GM18867 (cell line): ENCODE measurements at regions not wholly inside any gene's neighbourhood (a gene's known extent, or its start where the extent isn't known, plus 50 kb on each side); places are given as distances from the start of the nearest gene placed in this dataset.

Source experiments
- ATAC-seq: cut with Tn5 transposase; IDR thresholded peaks from one replicate; pipeline ENCODE4 v1.9.1; 2021; ENCODE audit warnings: mild to moderate bottlenecking, moderate library complexity; ENCODE audit not compliant: unreplicated experiment

DNA sequence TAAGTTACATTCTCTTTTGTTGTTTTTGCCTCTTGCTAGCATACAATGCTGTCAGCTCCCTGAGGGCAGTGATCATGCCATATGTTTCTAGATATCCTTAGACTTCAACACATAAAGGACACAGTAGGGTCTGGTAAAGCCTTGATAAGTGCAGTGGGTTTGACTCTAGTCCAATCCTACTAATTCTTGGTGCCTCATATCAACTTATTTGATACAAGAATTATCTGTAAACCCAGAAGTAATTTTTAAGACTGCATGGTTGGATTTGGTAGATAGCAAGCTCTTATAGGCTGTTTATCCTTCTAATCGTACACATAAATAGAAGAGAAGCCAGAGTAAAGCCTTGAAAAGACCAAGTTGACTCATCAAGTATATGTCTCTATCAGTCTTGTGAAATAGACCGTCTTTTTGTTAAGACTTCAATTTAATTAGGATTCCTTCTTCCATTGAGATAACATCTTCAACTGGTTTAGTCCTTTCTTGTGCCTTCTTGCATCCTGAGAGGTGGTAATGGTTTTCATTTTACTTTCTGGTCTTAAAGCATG, 265.6 kb upstream of the CDIN1 start:
- no peak for ATAC-seq

DNA sequence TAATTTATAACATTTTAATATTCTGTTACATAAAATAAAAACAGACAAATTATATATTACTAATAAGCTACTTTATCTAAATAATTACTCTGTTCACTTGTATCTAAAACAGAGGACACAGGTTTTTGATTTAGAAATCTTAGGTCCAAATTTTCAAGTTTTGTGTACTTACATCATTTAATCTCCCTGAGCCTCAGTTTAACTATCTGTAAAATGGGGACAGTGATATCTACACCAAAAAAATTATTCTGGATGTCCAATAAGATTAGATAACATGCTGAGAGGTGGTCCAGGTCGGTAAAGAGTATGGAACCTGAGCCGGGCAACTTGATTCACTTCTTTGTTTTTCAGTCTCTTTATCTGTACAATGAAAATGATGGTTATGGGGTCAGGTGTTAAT, 263.8 kb upstream of the CDIN1 start:
- no peak for ATAC-seq

DNA sequence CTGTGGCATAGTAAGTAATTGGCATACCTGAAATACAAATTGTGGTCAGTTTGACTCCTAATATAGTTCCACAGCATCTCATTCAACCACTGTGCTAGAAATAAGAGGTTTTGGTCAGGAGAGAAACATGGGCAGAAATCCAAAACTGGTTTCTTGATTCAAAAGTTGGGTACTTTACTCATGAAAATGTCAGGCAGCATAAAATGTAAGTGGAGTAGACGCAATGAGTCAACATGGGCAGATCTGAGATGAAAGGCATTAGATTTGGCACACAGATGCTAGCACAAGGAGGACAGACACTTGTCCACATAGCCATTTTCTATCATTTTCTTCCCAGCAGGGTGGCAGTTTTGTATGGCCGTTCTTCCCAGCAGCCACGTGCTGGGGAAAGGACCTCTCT, 255.8 kb upstream of the CDIN1 start:
- no peak for ATAC-seq

DNA sequence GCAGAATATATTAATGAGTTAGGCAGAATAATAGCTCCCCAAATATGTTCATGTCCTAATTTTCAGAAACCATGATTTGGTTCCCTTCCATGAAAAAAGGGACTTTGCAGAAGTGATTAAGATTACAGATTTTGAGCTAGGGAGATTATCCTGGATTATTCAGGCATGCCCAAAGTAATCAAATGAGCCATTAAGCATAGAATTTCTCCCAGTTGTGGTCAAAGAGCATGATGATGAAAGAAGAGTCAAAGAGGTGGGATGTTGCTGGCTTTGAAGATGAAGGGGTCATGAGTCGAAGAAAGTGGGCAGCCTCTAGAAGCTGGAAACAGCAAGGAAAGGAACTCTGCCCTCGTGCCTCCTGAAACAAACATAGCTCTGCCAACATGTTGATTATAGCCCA, 254.2 kb upstream of the CDIN1 start:
- no peak for ATAC-seq

DNA sequence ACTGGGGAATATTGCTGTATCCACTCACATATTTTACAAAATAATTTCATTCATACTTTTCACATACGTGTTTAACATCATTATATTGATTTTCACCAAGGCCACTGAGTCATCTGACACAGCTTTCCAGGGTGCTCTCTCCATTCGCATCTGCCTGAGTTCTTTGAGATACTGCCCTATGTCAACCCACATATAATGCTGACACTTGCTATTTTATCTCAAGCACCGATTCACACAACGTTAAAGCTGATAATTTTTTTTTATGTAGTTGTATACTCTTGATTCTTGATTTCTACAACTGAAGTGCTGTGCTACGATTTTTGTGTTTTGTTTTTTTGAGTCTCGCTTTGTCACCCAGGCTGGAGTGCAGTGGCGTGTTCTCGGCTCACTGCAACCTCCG, 249.8 kb upstream of the CDIN1 start:
- ATAC-seq: no peak

DNA sequence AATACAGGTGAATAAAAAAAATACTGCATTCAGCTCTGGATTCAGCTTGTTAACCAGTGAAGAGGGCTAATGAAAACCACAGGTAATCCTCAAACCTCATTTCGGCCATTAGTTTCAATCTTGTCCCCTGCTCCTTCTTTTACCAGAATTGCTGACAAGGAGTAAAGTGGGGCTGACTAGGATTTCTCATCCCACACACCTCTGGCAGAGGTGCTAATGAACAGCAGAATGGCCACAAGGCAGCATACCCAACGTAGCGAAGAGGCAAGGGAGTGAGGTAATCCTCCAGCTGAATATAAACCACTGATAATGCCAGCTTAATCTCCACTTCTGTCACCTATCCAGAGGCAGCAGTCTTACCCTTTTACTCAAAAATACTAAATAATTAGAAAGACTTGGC, 248.8 kb upstream of the CDIN1 start:
- ATAC-seq: no peak

DNA sequence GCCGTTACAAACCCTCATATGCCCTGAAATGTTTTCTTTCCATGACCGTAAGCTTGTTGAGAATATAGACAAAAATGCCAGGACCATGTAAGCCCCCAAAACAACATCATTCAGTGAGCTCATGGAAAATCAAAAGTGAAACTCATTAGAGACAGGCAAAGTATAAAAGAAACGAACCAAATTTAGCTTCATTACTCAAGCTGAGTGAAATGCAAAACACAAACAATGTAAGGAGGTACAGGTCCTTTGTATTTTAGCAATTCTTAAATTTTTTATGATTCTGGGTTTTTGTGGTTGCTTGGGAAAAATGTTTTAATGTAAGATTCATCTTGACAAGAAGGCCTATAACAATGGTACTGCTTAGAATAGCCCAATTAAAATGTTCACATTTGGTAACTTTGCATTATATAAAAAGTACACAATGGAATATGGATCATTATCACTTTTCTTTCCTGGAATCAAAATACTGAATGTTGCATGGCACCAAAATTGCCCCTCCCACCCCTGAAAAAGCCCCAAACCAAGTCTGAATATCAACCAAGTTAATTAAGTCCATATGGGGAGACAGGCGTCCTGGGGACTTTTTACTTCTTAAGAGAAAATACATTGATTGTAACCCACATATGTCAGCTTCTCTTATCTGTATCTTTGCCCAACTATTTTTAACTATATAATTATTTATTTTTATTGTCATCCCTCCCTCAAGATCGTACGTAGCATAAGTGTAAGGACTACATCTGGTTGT, 247.7 kb upstream of the CDIN1 start:
- ATAC-seq: no peak

DNA sequence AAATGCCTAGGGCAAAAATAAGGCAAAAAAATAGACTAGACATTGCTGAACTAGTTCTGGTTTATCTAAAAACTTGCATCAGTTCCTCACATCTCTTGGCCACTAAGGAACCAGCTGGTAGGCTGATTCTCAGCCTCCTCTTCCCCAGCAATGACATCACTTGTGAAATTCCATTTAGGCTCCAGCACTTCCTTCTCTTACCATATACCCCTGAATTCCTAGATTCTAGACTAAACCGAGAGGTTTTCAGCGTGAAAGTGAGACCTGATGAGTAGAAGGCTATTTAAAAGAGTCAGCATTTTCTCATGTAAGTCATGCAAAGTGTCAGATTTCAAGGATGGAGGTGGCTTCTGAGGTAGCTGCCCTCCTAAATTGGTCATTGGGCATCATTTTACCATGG, 247.1 kb upstream of the CDIN1 start:
- ATAC-seq: no peak

DNA sequence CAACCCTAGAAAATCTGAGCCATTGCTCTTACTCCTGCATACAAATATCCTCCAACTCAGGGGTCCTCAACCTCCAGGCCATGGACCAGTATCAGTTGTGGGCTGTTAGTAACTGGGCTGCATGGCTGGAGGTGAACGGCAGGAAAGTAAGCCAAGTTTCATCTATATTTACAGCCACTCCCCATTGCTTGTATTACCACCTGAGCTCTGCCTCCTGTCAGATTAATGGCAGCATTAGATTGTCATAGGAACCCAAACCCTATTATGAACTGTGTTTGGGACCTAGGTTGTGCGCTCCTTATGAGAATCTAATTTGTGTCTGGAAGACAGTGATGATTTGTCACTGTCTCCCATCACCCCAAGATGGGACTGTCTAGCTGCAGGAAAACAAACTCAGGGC, 246.5 kb upstream of the CDIN1 start:
- ATAC-seq: no peak

DNA sequence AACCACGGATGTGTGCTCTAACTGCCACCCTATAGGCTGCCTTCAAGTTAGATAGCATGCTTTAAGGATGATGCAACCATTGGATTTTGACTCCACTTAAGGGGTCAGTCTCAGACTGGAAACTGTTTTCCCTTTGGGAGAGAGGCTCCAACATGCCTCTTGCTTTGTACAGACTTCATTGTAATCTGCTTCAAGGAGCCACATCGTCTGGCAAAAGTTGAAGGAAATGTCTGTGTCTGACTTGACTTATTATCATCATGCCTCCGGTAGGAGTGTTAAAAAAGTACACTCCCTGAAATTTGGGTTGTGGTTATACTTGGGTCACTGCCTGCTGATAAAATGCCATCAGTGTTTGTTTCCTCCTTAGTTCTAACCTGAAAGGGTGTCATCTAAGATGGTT, 245.4 kb upstream of the CDIN1 start:
- no peak for ATAC-seq

DNA sequence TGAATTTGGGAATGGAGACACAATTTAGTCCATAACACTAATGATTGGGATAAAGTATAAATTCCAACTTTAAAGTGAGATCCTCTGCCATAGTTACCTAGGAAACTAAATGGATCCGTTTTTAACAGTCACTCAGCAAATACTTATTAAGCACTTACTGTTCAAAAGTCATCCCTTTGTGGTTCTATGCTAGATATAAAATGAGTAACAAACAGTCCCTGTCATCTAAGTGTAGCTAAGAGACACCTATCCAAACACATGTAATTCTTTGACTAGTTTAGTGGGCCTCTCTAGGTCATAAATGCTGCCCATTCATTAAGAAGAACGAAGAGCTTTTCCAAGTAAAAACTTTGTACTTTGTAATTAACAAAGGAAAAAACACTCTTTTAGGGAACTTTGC, 244.2 kb upstream of the CDIN1 start:
- ATAC-seq: no peak

DNA sequence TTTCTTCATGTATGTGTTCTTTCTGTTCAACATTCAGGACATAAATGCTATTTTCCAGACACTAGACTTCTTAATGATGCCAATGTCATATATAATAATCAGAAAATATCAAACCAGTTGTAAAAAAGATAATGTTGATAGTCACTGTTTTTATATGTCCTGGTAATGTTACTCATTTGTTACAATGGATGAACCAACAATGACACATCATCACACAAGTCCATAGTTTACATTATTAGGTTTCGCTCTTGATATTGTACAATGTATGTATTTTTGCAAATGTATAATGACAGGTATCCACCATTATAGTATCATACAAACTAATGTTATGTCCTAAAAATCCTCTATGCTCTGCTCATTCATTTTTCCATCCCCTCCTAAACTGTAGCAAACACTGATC, 243.8 kb upstream of the CDIN1 start:
- no peak for ATAC-seq

DNA sequence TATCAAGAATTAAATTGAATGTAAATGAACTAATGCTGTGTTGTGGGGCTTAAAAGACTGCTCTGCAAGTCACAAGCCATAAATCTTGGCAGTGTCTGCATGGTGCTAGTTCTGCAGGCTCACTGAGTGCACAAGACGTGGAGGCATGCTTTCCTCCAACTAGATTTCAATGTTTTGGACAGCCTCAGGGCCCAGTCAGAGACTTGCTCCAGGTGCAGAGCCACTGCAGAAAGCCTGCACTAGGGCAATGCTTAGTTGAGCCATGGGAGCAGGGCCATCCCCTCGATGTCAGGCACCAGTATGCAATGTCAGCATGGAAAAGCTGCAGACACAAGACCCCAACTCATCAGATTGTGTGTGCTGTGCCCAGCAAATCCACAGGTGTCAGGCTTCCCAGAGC, 234.5 kb upstream of the CDIN1 start:
- no peak for ATAC-seq

DNA sequence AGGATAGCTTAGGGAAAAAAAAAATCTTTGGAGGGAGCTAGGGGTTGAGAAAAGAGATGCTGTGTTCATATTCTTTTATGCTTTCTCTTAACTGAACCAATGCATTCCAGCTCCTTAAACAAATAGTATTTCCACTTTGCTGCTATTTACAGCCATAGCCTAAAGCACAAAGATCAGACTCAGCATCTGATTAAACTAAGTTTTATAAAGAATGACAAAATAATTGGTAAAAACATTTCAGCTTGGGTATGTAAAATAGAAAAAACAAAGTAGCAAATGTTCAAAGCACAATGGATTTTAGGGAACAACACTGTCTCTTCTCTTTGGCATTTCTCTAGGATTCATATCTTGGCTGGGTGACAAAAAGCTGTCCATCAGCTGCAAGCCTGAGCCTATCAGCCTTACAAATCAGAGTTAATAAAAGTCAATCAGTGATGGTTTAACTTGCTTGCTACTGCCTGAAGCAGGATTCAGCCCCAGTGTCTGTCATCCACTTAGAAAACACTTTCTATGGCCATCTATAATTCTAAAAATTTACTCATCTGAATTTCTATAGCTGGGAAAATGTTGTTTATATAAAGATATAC, 232.1 kb upstream of the CDIN1 start:
- no peak for ATAC-seq

DNA sequence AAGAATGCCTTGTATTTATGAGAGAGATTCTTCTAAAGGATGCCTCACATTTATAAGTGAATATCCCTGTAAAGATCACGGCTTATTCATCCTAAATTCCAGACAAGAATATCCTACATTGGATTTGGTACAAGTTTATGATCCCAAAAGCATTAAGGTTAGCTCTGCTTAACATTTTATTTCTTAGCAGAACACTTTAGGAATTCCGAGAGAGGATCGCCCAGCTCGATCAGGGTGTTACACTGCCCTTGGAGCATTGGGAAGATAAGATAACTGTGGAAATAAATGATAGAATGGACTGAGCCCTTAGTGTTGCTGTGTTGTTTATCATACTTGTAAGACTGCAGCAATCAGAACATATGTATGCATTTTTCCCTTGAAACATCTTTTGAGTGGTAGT, 223.0 kb upstream of the CDIN1 start:
- no peak for ATAC-seq

DNA sequence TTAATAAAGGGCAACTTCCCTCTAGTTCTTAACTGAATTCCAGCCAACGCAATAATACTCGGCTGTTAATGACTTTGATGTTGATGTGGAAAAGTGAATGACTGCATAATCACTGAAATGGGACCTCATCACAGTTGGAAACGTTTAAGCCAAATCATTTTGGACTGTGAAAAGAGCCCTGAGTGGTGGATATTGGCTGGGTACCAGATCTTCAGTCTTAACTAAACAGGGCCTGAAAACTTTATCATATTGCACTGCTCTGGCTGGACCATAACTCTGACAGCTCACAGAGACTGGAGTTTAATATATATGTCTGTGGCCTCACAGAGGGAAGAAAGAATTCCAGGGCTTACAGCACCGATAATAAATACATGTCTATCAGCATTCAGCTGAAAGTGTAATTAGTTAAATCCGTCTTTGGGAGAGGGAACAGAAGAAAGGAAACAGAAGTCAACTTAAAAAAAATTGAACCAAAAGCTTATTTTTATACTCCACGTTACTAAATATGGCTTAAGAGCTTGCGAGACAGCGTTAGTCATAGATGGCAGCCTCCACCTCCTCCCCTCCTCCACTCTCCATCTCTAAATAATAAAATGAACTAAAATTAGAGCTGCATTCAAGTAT, 222.3 kb upstream of the CDIN1 start:
- no peak for ATAC-seq

DNA sequence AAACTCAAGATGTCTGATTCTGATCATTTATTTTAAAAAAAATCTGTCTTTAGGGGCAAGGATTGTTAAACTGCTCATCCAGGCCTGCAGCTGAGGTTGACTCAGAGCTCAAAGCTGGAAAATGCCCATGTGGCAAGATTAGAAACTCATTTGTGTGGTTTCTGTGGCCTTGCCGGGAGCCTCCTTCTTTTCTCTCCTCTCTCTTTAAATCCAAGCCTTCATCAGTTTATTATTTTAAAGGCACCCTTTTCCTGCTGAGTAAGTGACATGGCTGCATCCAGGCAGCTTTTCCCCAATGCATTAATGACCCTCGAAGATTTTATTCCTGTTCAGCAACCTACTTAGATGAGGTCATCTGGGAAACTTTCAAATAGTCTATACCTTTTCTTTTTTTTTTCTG, 221.3 kb upstream of the CDIN1 start:
- no peak for ATAC-seq

DNA sequence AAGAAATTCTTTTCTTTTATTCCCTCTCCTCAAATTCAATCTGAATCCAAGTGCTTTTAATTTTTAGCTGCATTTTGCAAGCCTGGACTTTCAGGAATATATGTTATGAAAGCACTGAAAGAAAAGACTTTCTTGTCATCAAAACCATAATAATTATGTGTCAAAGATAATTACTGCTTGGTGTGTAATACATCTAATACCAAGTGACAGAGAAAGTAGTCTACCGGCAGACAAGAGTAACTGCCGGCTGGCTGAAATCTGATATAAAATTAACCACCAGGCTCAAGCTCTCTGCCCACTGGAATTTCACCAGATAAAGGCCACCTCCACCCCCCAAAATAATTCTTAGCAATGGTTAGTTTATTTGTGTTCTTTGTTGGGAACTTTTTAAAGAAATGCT, 220.9 kb upstream of the CDIN1 start:
- no peak for ATAC-seq

DNA sequence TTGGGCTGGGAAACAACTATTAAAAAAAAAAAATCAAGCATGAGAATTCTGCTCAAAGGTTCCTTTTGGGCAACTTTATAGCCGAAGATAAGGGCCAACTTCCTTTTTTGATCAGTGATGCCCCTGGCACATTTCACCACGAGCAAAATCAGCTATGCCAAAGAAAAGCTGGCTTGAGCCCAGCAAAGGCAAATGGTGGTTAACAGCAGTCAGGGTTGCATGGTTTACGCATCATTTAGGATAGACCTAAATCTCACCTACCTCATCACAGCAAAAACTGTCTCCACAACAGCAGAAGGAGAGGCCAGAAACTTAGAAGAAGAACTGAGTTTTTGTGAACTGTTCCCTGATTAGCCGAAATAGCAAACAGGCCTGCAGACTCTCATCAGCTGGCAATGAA, 220.1 kb upstream of the CDIN1 start:
- no peak for ATAC-seq

DNA sequence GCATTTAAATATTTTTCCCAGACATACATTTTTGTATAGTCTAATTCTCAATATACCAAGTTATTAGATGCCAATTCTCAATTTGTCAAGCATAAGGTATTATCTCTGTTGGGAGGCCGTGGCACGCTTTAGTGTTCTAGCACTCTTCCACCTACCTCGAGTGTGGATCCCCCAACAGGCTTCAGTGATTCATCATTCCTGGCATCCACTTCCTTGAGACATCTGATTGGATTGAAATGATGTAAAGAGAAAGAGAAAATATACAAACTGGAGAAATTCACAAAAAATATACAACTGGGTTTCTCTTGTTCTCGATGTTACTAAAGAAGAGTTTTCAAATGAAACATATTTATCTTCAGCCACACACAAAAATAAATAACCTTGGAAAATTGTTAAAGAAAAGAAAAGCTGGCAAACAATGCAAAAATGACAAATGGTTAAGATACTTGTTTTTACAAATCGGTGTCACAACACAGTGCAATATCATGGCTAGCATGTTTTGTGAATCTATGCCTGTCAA, 218.0 kb upstream of the CDIN1 start:
- ATAC-seq: no peak

DNA sequence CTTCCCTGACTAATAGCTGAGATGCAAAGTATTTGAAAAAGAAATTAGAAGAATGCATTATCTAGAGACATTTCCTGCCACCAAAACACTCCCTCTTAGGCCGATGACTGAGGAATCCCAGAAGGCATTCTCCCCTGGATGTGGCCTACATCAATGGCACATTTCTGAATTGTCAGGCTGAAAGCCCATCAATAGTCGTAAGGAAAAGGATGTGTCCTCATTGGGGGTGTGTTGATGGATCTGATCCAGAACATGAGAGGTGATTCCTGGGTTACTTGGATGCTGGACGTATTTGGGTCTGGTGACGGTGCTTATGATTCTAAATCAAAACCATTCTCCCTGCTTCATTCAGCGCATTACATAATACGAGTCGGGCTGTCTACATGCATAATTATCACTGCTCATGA, 216.9 kb upstream of the CDIN1 start:
- ATAC-seq: no peak

DNA sequence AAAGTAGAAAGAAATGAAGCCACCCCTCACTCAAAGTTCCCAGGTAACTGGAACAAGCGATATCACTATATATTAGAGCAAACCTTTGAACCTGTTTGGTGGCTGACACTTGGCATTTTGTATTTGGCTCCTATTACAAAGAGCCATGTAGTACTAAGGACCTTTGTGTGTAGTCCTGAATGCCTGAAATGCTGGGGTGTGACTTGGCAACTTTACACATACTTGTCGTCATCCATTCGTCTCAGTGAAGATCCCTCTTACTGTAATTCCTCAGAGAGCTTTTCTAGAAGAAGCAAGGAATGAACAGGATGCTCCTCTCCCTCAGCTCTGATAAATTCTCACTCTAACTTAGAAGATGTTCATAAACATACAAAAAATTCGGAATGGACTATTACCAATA, 216.1 kb upstream of the CDIN1 start:
- ATAC-seq: no peak
